CD4-positive, alpha-beta T cell (primary cell): ENCODE measurements at regions not wholly inside any gene's neighbourhood (a gene's known extent, or its start where the extent isn't known, plus 50 kb on each side); places are given as distances from the start of the nearest gene placed in this dataset.

Source experiments
- ATAC-seq: fragments of 200-7000 bp; cut with Tn5 transposase; one replicate; pipeline ENCODE4 v1.10.0; 2022; ENCODE audit warnings: mild to moderate bottlenecking; ENCODE audit not compliant: poor library complexity
- CTCF ChIA-PET: fragments of 350-600 bp; sonication (Branson Sonifier 250); formaldehyde crosslinking; loops from one replicate; lab custom pipeline; 2021; ENCODE audit warnings: antibody characterized with exemption, inconsistent platforms; lab: Charles Lee
- POLR2A ChIA-PET: fragments of 350-600 bp; sonication (Branson Sonifier 250); formaldehyde crosslinking; loops from one replicate; lab custom pipeline; 2021; ENCODE audit warnings: antibody characterized with exemption, inconsistent platforms; lab: Charles Lee
- DNase-seq, 14 experiments: peaks; one replicate each; pipeline ENCODE4 v3.0.0-alpha.2; 2013 to 2020; ENCODE audit warnings: mixed read lengths in 2 of 14
- H3K27ac ChIP-seq, 2 donors: one replicate each; pipeline versions ENCODE4 v1.5.1 to v1.7.0; 2013; ENCODE audit warnings: low read length in 2 of 2, low read depth in 1 of 2, mild to moderate bottlenecking in 1 of 2
- H3K27me3 ChIP-seq, 2 experiments: 1 replicate in 1 of 2; 2 replicates in 1 of 2; pipeline versions ENCODE4 v1.6.1 to v1.7.0; 2013; ENCODE audit warnings: low read length in 2 of 2, control low read depth in 1 of 2, mild to moderate bottlenecking in 1 of 2, moderate library complexity in 1 of 2; ENCODE audit not compliant: insufficient read depth in 2 of 2, control insufficient read depth in 1 of 2
- H3K36me3 ChIP-seq: one replicate; pipeline ENCODE4 v1.6.1; 2013; ENCODE audit warnings: low read length, control low read depth; ENCODE audit not compliant: insufficient read depth
- H3K4me1 ChIP-seq: one replicate; pipeline ENCODE4 v1.6.1; 2013; ENCODE audit warnings: low read length, control low read depth; ENCODE audit not compliant: insufficient read depth
- H3K4me3 ChIP-seq: one replicate; pipeline ENCODE4 v1.5.1; 2013; ENCODE audit warnings: mild to moderate bottlenecking, low read length, moderate library complexity
- H3K9me3 ChIP-seq, 2 experiments: 1 replicate in 1 of 2; 2 replicates in 1 of 2; pipeline versions ENCODE4 v1.6.1 to v1.7.0; 2013; ENCODE audit warnings: low read length in 2 of 2, mild to moderate bottlenecking in 2 of 2, control low read depth in 1 of 2, moderate library complexity in 1 of 2; ENCODE audit not compliant: control insufficient read depth in 1 of 2, insufficient read depth in 1 of 2
- H3K27ac Mint-ChIP-seq: one replicate; pipeline ENCODE4 v1.8.0; 2020; ENCODE audit warnings: mixed read lengths
- H3K27me3 Mint-ChIP-seq: one replicate; pipeline ENCODE4 v1.8.0; 2021; ENCODE audit warnings: mixed read lengths
- H3K36me3 Mint-ChIP-seq: one replicate; pipeline ENCODE4 v1.8.0; 2021; ENCODE audit warnings: low read depth, mixed read lengths
- H3K4me1 Mint-ChIP-seq: one replicate; pipeline ENCODE4 v1.8.0; 2021; ENCODE audit warnings: low read depth, mixed read lengths
- H3K4me3 Mint-ChIP-seq: one replicate; pipeline ENCODE4 v1.8.0; 2020; ENCODE audit warnings: mild to moderate bottlenecking, mixed read lengths
- H3K9me3 Mint-ChIP-seq: one replicate; pipeline ENCODE4 v1.8.0; 2020; ENCODE audit warnings: mixed read lengths
- CTCF ChIP-seq: fragments of 200-600 bp; IDR thresholded peaks from one replicate; pipeline ENCODE4 v1.8.0; 2022; ENCODE audit warnings: antibody characterized with exemption, mild to moderate bottlenecking
- intact Hi-C, 2 experiments: fragments of 100-400 bp; cut with DNase I in 1 of 2; cut with micrococcal nuclease in 1 of 2; formaldehyde crosslinking; loops; one replicate each; pipeline versions ENCODE4 v1.15.1 to v1.9.0; 2023 to 2025; cut with DNase I, micrococcal nuclease

DNA sequence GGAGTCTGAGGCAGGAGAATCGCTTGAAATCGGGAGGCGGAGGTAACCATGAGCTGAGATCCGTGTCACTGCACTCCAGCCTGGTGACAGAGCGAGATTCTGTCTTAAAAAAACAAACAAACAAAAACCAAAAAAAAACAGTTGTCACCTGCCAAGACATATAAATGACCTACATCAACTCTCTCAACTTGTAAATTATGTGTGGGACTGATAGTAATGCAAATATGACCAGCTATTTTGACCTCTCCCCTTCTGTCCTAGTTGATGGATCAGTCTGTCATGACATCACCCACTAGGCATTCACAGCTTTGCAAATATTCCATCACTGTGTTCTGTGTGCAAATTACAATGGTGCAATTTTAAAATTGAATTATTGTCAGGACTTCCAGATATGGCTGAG, 175.4 kb downstream of the EBLN2 start:
- POLR2A ChIA-PET, result no interaction called here
- peaks cover 19% of the 10 kb centered on the region for H3K27me3 Mint-ChIP-seq
- Histone ChIP-seq H3K4me3 (no peak overlapping the region), H3K27ac (no peak overlapping the region), H3K4me1 (no peaks in the 10 kb centered on the region), H3K9me3 (no peaks in the 10 kb centered on the region), H3K36me3 (no peaks in the 10 kb centered on the region), H3K27me3 (no peaks in the 10 kb centered on the region)
- no peaks in the 10 kb centered on the region for H3K36me3 Mint-ChIP-seq
- H3K27ac Mint-ChIP-seq, result no peak overlapping the region
- no peaks in the 10 kb centered on the region for H3K9me3 Mint-ChIP-seq
- ATAC-seq (no peak), DNase-seq (no peak)
- H3K4me3 Mint-ChIP-seq, result no peak overlapping the region
- H3K4me1 Mint-ChIP-seq, result no peaks in the 10 kb centered on the region
- TF ChIP-seq CTCF, result no peak
- CTCF ChIA-PET, result no interaction called here
- intact Hi-C loops, result no loop called here

GRCh38 chr3:73243740-73244139, 182.3 kb downstream of the EBLN2 start:
- H3K27me3 ChIP-seq, result no peaks in the 10 kb centered on the region
- H3K9me3 Mint-ChIP-seq, result no peaks in the 10 kb centered on the region
- intact Hi-C loops, result no loop called here
- no peak for ATAC-seq
- H3K4me3 Mint-ChIP-seq, result no peak overlapping the region
- no peak for TF ChIP-seq CTCF
- H3K27ac Mint-ChIP-seq, result no peak overlapping the region
- ChIA-PET POLR2A (no interaction called here), CTCF (no interaction called here)
- no peaks in the 10 kb centered on the region for H3K27me3 Mint-ChIP-seq
- no peak overlapping the region for H3K4me3 ChIP-seq
- no peaks in the 10 kb centered on the region for H3K4me1 ChIP-seq
- no peak for DNase-seq
- H3K9me3 ChIP-seq, result no peaks in the 10 kb centered on the region
- H3K27ac ChIP-seq, result no peak overlapping the region
- H3K4me1 Mint-ChIP-seq, result no peaks in the 10 kb centered on the region
- H3K36me3 ChIP-seq, result no peaks in the 10 kb centered on the region
- no peaks in the 10 kb centered on the region for H3K36me3 Mint-ChIP-seq

GRCh38 chr3:73245459-73245858, 184.0 kb downstream of the EBLN2 start:
- no peaks in the 10 kb centered on the region for H3K27me3 Mint-ChIP-seq
- Histone ChIP-seq H3K27ac (no peak overlapping the region), H3K36me3 (no peaks in the 10 kb centered on the region), H3K27me3 (no peaks in the 10 kb centered on the region), H3K9me3 (no peaks in the 10 kb centered on the region), H3K4me3 (no peak overlapping the region), H3K4me1 (no peaks in the 10 kb centered on the region)
- intact Hi-C loops, result no loop called here
- no peak for DNase-seq
- H3K4me1 Mint-ChIP-seq, result no peaks in the 10 kb centered on the region
- H3K9me3 Mint-ChIP-seq, result no peaks in the 10 kb centered on the region
- ChIA-PET POLR2A (no interaction called here), CTCF (no interaction called here)
- TF ChIP-seq CTCF, result no peak
- ATAC-seq, result no peak
- no peak overlapping the region for H3K27ac Mint-ChIP-seq
- no peaks in the 10 kb centered on the region for H3K36me3 Mint-ChIP-seq
- no peak overlapping the region for H3K4me3 Mint-ChIP-seq
